ENCODE measurements at regions not wholly inside any gene's neighbourhood (a gene's known extent, or its start where the extent isn't known, plus 50 kb on each side); places are given as distances from the start of the nearest gene placed in this dataset.

DNA sequence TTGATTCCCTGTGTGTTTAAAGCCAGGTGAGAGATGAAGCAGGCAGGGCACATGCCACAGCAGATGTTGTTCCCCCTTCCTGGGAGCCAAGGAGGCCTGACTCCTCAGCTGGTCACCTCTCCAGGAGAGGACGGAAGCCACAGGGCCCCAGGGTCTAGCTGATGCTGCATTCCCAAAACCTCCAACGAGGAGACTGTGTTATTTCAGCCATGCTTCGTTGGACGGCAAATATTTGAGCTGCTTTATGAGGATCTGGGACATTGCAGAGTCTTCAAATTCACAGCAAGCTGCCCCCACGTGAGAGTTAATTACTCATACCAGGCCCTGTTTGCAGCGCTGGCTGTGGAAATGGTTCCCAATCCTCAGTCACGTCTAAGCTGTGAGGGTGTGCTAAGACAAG lies 85.3 kb downstream of the CDC7 start:
- Histone ChIP-seq H3K4me2 (ENCODE audit: low read length) (no peak overlapping the region), H3K27ac (ENCODE audit: low read depth, low read length) (no peak overlapping the region), H3K9me3 (ENCODE audit: insufficient read depth, low read depth, low read length) (peaks cover 4% of the 10 kb centered on the region), H3K4me1 (ENCODE audit: insufficient read depth, low read length) (peaks cover 10% of the 10 kb centered on the region), H2AFZ (ENCODE audit: low read depth, low read length) (no peak overlapping the region), H3K27me3 (ENCODE audit: insufficient read depth, low read length) (peaks cover 3% of the 10 kb centered on the region), H3K79me2 (ENCODE audit: insufficient read depth, low read length) (no peaks in the 10 kb centered on the region), H3K9ac (ENCODE audit: low read length) (no peak overlapping the region), H3K36me3 (ENCODE audit: insufficient read depth, low read length) (no peaks in the 10 kb centered on the region), H4K20me1 (ENCODE audit: insufficient read depth, low read length) (no peaks in the 10 kb centered on the region), H3K4me3 (ENCODE audit: insufficient read depth, low read depth, low read length) (no peak overlapping the region)
- Mint-ChIP-seq H3K4me1 (ENCODE audit: low read depth, unreplicated experiment) (peaks cover 6% of the 10 kb centered on the region), H3K27me3 (ENCODE audit: low read depth, unreplicated experiment) (peaks cover 22% of the 10 kb centered on the region), H3K9me3 (ENCODE audit: unreplicated experiment) (no peaks in the 10 kb centered on the region), H3K36me3 (ENCODE audit: low read depth, unreplicated experiment) (no peaks in the 10 kb centered on the region), H3K4me3 (ENCODE audit: unreplicated experiment) (no peak overlapping the region), H3K27ac (ENCODE audit: unreplicated experiment) (no peak overlapping the region)
- FAIRE-seq, result no peak
- no peak for DNase-seq (ENCODE audit: low read depth)
- TF ChIP-seq CTCF (IDR thresholded peaks at IDR 0.05; ENCODE audit: insufficient read depth, low read depth, low read length), result no peak
- no peak for TF ChIP-seq EZH2 (IDR thresholded peaks at IDR 0.05; ENCODE audit: insufficient read depth, low read length)

GRCh38 chr1:91589437-91589836 lies 88.8 kb downstream of the CDC7 start:
- Histone ChIP-seq H3K27me3 (ENCODE audit: insufficient read depth, low read length) (peaks cover 4% of the 10 kb centered on the region), H3K9me3 (ENCODE audit: insufficient read depth, low read depth, low read length) (no peaks in the 10 kb centered on the region), H3K4me1 (ENCODE audit: insufficient read depth, low read length) (no peaks in the 10 kb centered on the region), H4K20me1 (ENCODE audit: insufficient read depth, low read length) (no peaks in the 10 kb centered on the region), H3K4me2 (ENCODE audit: low read length) (no peak overlapping the region), H3K36me3 (ENCODE audit: insufficient read depth, low read length) (no peaks in the 10 kb centered on the region), H3K79me2 (ENCODE audit: insufficient read depth, low read length) (no peaks in the 10 kb centered on the region), H2AFZ (ENCODE audit: low read depth, low read length) (no peak overlapping the region), H3K9ac (ENCODE audit: low read length) (no peak overlapping the region), H3K4me3 (ENCODE audit: insufficient read depth, low read depth, low read length) (no peak overlapping the region), H3K27ac (ENCODE audit: low read depth, low read length) (no peak overlapping the region)
- FAIRE-seq, result no peak
- Mint-ChIP-seq H3K36me3 (ENCODE audit: low read depth, unreplicated experiment) (peaks cover 2% of the 10 kb centered on the region), H3K9me3 (ENCODE audit: unreplicated experiment) (no peaks in the 10 kb centered on the region), H3K4me1 (ENCODE audit: low read depth, unreplicated experiment) (peaks cover 4% of the 10 kb centered on the region), H3K27ac (ENCODE audit: unreplicated experiment) (no peak overlapping the region), H3K4me3 (ENCODE audit: unreplicated experiment) (no peak overlapping the region), H3K27me3 (ENCODE audit: low read depth, unreplicated experiment) (peaks cover 28% of the 10 kb centered on the region)
- no peak for TF ChIP-seq EZH2 (IDR thresholded peaks at IDR 0.05; ENCODE audit: insufficient read depth, low read length)
- no peak for TF ChIP-seq CTCF (IDR thresholded peaks at IDR 0.05; ENCODE audit: insufficient read depth, low read depth, low read length)
- no peak for DNase-seq (ENCODE audit: low read depth)

GRCh38 chr1:91591175-91591974 lies 90.7 kb downstream of the CDC7 start:
- Histone ChIP-seq H3K27ac (ENCODE audit: low read depth, low read length) (no peak overlapping the region), H3K27me3 (ENCODE audit: insufficient read depth, low read length) (peaks cover 4% of the 10 kb centered on the region), H4K20me1 (ENCODE audit: insufficient read depth, low read length) (no peaks in the 10 kb centered on the region), H3K79me2 (ENCODE audit: insufficient read depth, low read length) (no peaks in the 10 kb centered on the region), H3K9me3 (ENCODE audit: insufficient read depth, low read depth, low read length) (no peaks in the 10 kb centered on the region), H2AFZ (ENCODE audit: low read depth, low read length) (no peak overlapping the region), H3K36me3 (ENCODE audit: insufficient read depth, low read length) (no peaks in the 10 kb centered on the region), H3K4me3 (ENCODE audit: insufficient read depth, low read depth, low read length) (no peak overlapping the region), H3K4me1 (ENCODE audit: insufficient read depth, low read length) (no peaks in the 10 kb centered on the region), H3K4me2 (ENCODE audit: low read length) (no peak overlapping the region), H3K9ac (ENCODE audit: low read length) (no peak overlapping the region)
- Mint-ChIP-seq H3K9me3 (ENCODE audit: unreplicated experiment) (no peaks in the 10 kb centered on the region), H3K36me3 (ENCODE audit: low read depth, unreplicated experiment) (peaks cover 2% of the 10 kb centered on the region), H3K27me3 (ENCODE audit: low read depth, unreplicated experiment) (peaks cover 18% of the 10 kb centered on the region), H3K27ac (ENCODE audit: unreplicated experiment) (no peak overlapping the region), H3K4me3 (ENCODE audit: unreplicated experiment) (no peak overlapping the region), H3K4me1 (ENCODE audit: low read depth, unreplicated experiment) (peaks cover 6% of the 10 kb centered on the region)
- DNase-seq (ENCODE audit: low read depth) (no peak), FAIRE-seq (no peak)
- TF ChIP-seq CTCF (IDR thresholded peaks at IDR 0.05; ENCODE audit: insufficient read depth, low read depth, low read length) (no peak), EZH2 (IDR thresholded peaks at IDR 0.05; ENCODE audit: insufficient read depth, low read length) (no peak)

Measured in astrocyte (in vitro differentiated cells and primary cell).